Immature natural killer cell (primary cell): ENCODE measurements at regions not wholly inside any gene's neighbourhood (a gene's known extent, or its start where the extent isn't known, plus 50 kb on each side); places are given as distances from the start of the nearest gene placed in this dataset.
A peak's percentile ranks its signal among the peaks of the same experiment; 100 is the strongest.
"Not testable (repeated sequence)": the region's sequence is repeated elsewhere in the genome, so short reads cannot be mapped to it uniquely, and the experiment has no call there.

ENCODE experiments used
- DNase-seq, 3 donors: peaks; one replicate each; pipeline ENCODE4 v3.0.0; 2022; ENCODE audit warnings: mixed read lengths in 1 of 3
- H3K27ac Mint-ChIP-seq, 6 donors: one replicate each; pipeline ENCODE4 v1.8.0; 2020; ENCODE audit warnings: mixed read lengths in 6 of 6, mild to moderate bottlenecking in 5 of 6, inconsistent platforms in 4 of 6, moderate library complexity in 3 of 6
- H3K27me3 Mint-ChIP-seq, 3 donors: one replicate each; pipeline ENCODE4 v1.8.0; 2020 to 2021; ENCODE audit warnings: low read depth in 3 of 3, mild to moderate bottlenecking in 3 of 3, mixed read lengths in 3 of 3, moderate library complexity in 3 of 3, inconsistent platforms in 1 of 3
- H3K36me3 Mint-ChIP-seq, 3 donors: one replicate each; pipeline ENCODE4 v1.8.0; 2020; ENCODE audit warnings: mixed read lengths in 3 of 3, inconsistent platforms in 2 of 3, mild to moderate bottlenecking in 2 of 3
- H3K4me1 Mint-ChIP-seq, 2 donors: one replicate each; pipeline ENCODE4 v1.8.0; 2020; ENCODE audit warnings: inconsistent platforms in 2 of 2, mild to moderate bottlenecking in 2 of 2, mixed read lengths in 2 of 2, moderate library complexity in 1 of 2
- H3K4me3 Mint-ChIP-seq, 5 donors: one replicate each; pipeline ENCODE4 v1.8.0; 2020; ENCODE audit warnings: mild to moderate bottlenecking in 5 of 5, mixed read lengths in 5 of 5, inconsistent platforms in 3 of 5, moderate library complexity in 3 of 5
- H3K9me3 Mint-ChIP-seq, 6 donors: one replicate each; pipeline ENCODE4 v1.8.0; 2020; ENCODE audit warnings: mild to moderate bottlenecking in 6 of 6, mixed read lengths in 6 of 6, inconsistent platforms in 4 of 6, moderate library complexity in 3 of 6

GRCh38 chr7:149598721-149599308 lies 101.2 kb upstream of the ZNF746 start:
- H3K4me1 Mint-ChIP-seq, result peaks cover 30 to 32% of the 10 kb centered on the region in 2 donors
- H3K9me3 Mint-ChIP-seq, result no peaks in the 10 kb centered on the region
- no peak for DNase-seq
- no peak overlapping the region for H3K4me3 Mint-ChIP-seq
- peaks cover 3 to 6% (median 6%) of the 10 kb centered on the region in 3 donors for H3K27me3 Mint-ChIP-seq
- H3K27ac Mint-ChIP-seq, result peak overlapping the region in 1 of 6 donors; percentile 76
- peaks cover 7 to 13% (median 13%) of the 10 kb centered on the region in 3 donors for H3K36me3 Mint-ChIP-seq

GRCh38 chr7:149597789-149598188 lies 100.2 kb upstream of the ZNF746 start:
- not testable (repeated sequence) for H3K27me3 Mint-ChIP-seq, DNase-seq, H3K9me3 Mint-ChIP-seq, H3K4me3 Mint-ChIP-seq
- Mint-ChIP-seq H3K4me1 (peaks cover 30 to 33% of the 10 kb centered on the region in 2 donors), H3K27ac (peak overlapping the region in 1 of 6 donors; percentile 17), H3K36me3 (peaks cover 7 to 13% (median 10%) of the 10 kb centered on the region in 3 donors)

- no peaks in the 10 kb centered on the region for H3K9me3 Mint-ChIP-seq
- DNase-seq, result no peak
- peaks cover 3 to 4% (median 3%) of the 10 kb centered on the region in 3 donors for H3K27me3 Mint-ChIP-seq
- no peak overlapping the region for H3K27ac Mint-ChIP-seq
- peaks cover 7 to 24% (median 17%) of the 10 kb centered on the region in 3 donors for H3K36me3 Mint-ChIP-seq
- no peak overlapping the region for H3K4me3 Mint-ChIP-seq
- H3K4me1 Mint-ChIP-seq, result peaks cover 25 to 27% of the 10 kb centered on the region in 2 donors
These were observed 97.9 kb upstream of the ZNF746 start for GRCh38 chr7:149595541-149595940.

GRCh38 chr7:149595078-149595477 lies 97.5 kb upstream of the ZNF746 start:
- H3K9me3 Mint-ChIP-seq, result no peaks in the 10 kb centered on the region
- H3K27ac Mint-ChIP-seq, result no peak overlapping the region
- H3K27me3 Mint-ChIP-seq, result peaks cover 3 to 4% (median 3%) of the 10 kb centered on the region in 3 donors
- H3K36me3 Mint-ChIP-seq, result peaks cover 11 to 28% (median 19%) of the 10 kb centered on the region in 3 donors
- no peak overlapping the region for H3K4me3 Mint-ChIP-seq
- peaks cover 21 to 22% of the 10 kb centered on the region in 2 donors for H3K4me1 Mint-ChIP-seq
- no peak for DNase-seq

GRCh38 chr7:149588930-149589329 lies 91.3 kb upstream of the ZNF746 start:
- H3K9me3 Mint-ChIP-seq, result no peaks in the 10 kb centered on the region
- H3K4me1 Mint-ChIP-seq, result peaks cover 5 to 6% of the 10 kb centered on the region in 2 donors
- H3K27ac Mint-ChIP-seq, result no peak overlapping the region
- DNase-seq, result no peak
- H3K27me3 Mint-ChIP-seq, result no peaks in the 10 kb centered on the region
- no peak overlapping the region for H3K4me3 Mint-ChIP-seq
- H3K36me3 Mint-ChIP-seq, result peaks cover 18 to 47% (median 31%) of the 10 kb centered on the region in 3 donors

GRCh38 chr7:149586646-149587645 lies 89.3 kb upstream of the ZNF746 start:
- Mint-ChIP-seq H3K4me1 (peaks cover 9 to 13% of the 10 kb centered on the region in 2 donors), H3K9me3 (no peaks in the 10 kb centered on the region), H3K27ac (no peak overlapping the region), H3K27me3 (peaks cover 0 to 2% (median 0%) of the 10 kb centered on the region in 3 donors), H3K36me3 (peaks cover 28 to 55% (median 32%) of the 10 kb centered on the region in 3 donors), H3K4me3 (no peak overlapping the region)
- DNase-seq, result no peak

- no peak overlapping the region for H3K27ac Mint-ChIP-seq
- H3K27me3 Mint-ChIP-seq, result peaks cover 7 to 13% (median 9%) of the 10 kb centered on the region in 3 donors
- no peaks in the 10 kb centered on the region for H3K9me3 Mint-ChIP-seq
- H3K4me3 Mint-ChIP-seq, result no peak overlapping the region
- peaks cover 20 to 26% of the 10 kb centered on the region in 2 donors for H3K4me1 Mint-ChIP-seq
- DNase-seq, result no peak
- peaks cover 21 to 46% (median 26%) of the 10 kb centered on the region in 3 donors for H3K36me3 Mint-ChIP-seq
These were observed 86.9 kb upstream of the ZNF746 start for GRCh38 chr7:149584530-149584929.

GRCh38 chr7:149584009-149584408 lies 86.4 kb upstream of the ZNF746 start:
- Mint-ChIP-seq H3K4me1 (peaks cover 20 to 26% of the 10 kb centered on the region in 2 donors), H3K36me3 (peaks cover 21 to 45% (median 24%) of the 10 kb centered on the region in 3 donors), H3K4me3 (no peak overlapping the region), H3K27me3 (peaks cover 7 to 13% (median 9%) of the 10 kb centered on the region in 3 donors), H3K9me3 (no peaks in the 10 kb centered on the region), H3K27ac (peak overlapping the region in 2 of 6 donors; percentile 50 to 70)
- DNase-seq, result no peak

- peak overlapping the region in 4 of 5 donors; percentile 43 to 76 (median 67) for H3K4me3 Mint-ChIP-seq
- peaks cover 9 to 33% (median 25%) of the 10 kb centered on the region in 3 donors for H3K36me3 Mint-ChIP-seq
- peaks cover 22 to 26% of the 10 kb centered on the region in 2 donors for H3K4me1 Mint-ChIP-seq
These were observed 82.7 kb upstream of the ZNF746 start for GRCh38 chr7:149580328-149580727.

GRCh38 chr7:149579365-149579764 lies 81.8 kb upstream of the ZNF746 start:
- peaks cover 6 to 29% (median 22%) of the 10 kb centered on the region in 3 donors for H3K36me3 Mint-ChIP-seq
- H3K4me1 Mint-ChIP-seq, result peaks cover 22 to 26% of the 10 kb centered on the region in 2 donors
- DNase-seq, H3K27ac Mint-ChIP-seq, H3K4me3 Mint-ChIP-seq: not testable (repeated sequence)
- H3K9me3 Mint-ChIP-seq, result peaks cover 0 to 23% (median 13%) of the 10 kb centered on the region in 6 donors
- peaks cover 7 to 14% (median 9%) of the 10 kb centered on the region in 3 donors for H3K27me3 Mint-ChIP-seq

More at GRCh38 chr7:149580328-149580727, 82.7 kb upstream of the ZNF746 start:
- Mint-ChIP-seq H3K9me3 (peaks cover 0 to 17% (median 9%) of the 10 kb centered on the region in 6 donors), H3K27me3 (peaks cover 7 to 14% (median 9%) of the 10 kb centered on the region in 3 donors), H3K27ac (peak overlapping the region; percentile 79 to 91 (median 87))
- DNase-seq, result no peak

- not testable (repeated sequence) for H3K4me3 Mint-ChIP-seq, DNase-seq, H3K27me3 Mint-ChIP-seq, H3K27ac Mint-ChIP-seq
- H3K36me3 Mint-ChIP-seq, result peaks cover 11 to 24% (median 12%) of the 10 kb centered on the region in 3 donors
- H3K4me1 Mint-ChIP-seq, result peaks cover 7 to 15% of the 10 kb centered on the region in 2 donors
- H3K9me3 Mint-ChIP-seq, result peaks cover 1 to 49% (median 25%) of the 10 kb centered on the region in 6 donors
These were observed 76.8 kb upstream of the ZNF746 start for GRCh38 chr7:149574428-149574827.

GRCh38 chr7:149573519-149573918 lies 75.9 kb upstream of the ZNF746 start:
- H3K4me3 Mint-ChIP-seq, result no peak overlapping the region
- peaks cover 3 to 55% (median 28%) of the 10 kb centered on the region in 6 donors for H3K9me3 Mint-ChIP-seq
- H3K36me3 Mint-ChIP-seq, result peaks cover 16 to 28% (median 18%) of the 10 kb centered on the region in 3 donors
- DNase-seq, result no peak
- H3K27me3 Mint-ChIP-seq, result peaks cover 0 to 2% (median 0%) of the 10 kb centered on the region in 3 donors
- H3K27ac Mint-ChIP-seq, result no peak overlapping the region
- H3K4me1 Mint-ChIP-seq, result peaks cover 7 to 17% of the 10 kb centered on the region in 2 donors

- Mint-ChIP-seq H3K9me3 (peaks cover 3 to 50% (median 24%) of the 10 kb centered on the region in 6 donors), H3K36me3 (peaks cover 16 to 23% (median 19%) of the 10 kb centered on the region in 3 donors), H3K4me1 (peaks cover 7 to 15% of the 10 kb centered on the region in 2 donors), H3K27ac (peak overlapping the region in 1 of 6 donors; percentile 10)
- not testable (repeated sequence) for H3K27me3 Mint-ChIP-seq, DNase-seq, H3K4me3 Mint-ChIP-seq
These were observed 75.3 kb upstream of the ZNF746 start for GRCh38 chr7:149572920-149573319.
